ENCODE measurements at regions not wholly inside any gene's neighbourhood (a gene's known extent, or its start where the extent isn't known, plus 50 kb on each side); places are given as distances from the start of the nearest gene placed in this dataset.
"Not testable (repeated sequence)": the region's sequence is repeated elsewhere in the genome, so short reads cannot be mapped to it uniquely, and the experiment has no call there.

DNA sequence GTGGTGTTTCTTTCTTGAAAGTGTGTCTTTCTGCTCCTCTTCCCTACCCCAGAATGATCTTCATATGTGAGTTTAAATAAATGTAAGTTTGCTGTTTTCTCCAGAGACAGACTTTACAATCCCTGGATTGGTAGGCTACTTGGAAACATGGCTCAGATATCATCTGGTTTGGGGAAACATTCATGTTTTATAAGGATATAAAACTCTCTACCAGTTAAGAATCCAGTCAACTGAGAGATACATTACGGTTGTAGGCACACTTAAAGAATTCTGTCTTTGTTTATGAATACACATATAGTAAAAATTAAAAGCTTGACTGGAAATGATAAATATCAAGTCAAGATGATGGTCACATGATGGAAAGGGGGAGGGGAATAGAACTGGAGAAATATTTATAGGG, 739.3 kb downstream of the SLC4A3 start:
- H3K4me1 ChIP-seq (ENCODE audit: control insufficient read depth, insufficient read depth, low read length), result no peaks in the 10 kb centered on the region
- no peak overlapping the region for H3K4me3 ChIP-seq (ENCODE audit: low read depth, low read length)
- no peaks in the 10 kb centered on the region for H3K36me3 ChIP-seq (ENCODE audit: control insufficient read depth, insufficient read depth, low read length)
- H3K27me3 ChIP-seq (ENCODE audit: control insufficient read depth, insufficient read depth, low read length), result no peaks in the 10 kb centered on the region
- no peaks in the 10 kb centered on the region for H3K9me3 ChIP-seq (ENCODE audit: control insufficient read depth, insufficient read depth, low read length)
- no peak overlapping the region for H3K9ac ChIP-seq (ENCODE audit: low read depth, low read length)

DNA sequence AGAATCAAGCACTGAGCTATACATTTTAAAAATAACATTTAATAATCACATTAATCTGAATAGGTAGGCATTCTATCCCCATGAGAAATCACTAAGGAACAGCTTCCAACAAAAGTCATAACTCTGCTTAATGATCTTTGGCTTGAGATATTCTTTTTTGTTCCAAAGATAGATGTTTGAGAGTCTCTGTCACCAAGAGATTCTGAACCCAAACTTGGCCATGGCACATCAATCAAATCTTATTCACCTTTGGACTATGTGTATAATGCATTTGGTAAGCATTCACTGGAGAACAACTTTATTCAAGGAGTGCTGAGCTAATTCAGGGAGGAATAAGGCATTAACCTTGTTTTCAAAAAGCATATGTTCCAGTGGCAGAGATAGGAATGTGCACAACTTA, 743.3 kb downstream of the SLC4A3 start:
- Histone ChIP-seq H3K27me3 (ENCODE audit: control insufficient read depth, insufficient read depth, low read length) (no peaks in the 10 kb centered on the region), H3K4me3 (ENCODE audit: low read depth, low read length) (no peak overlapping the region), H3K9ac (ENCODE audit: low read depth, low read length) (no peak overlapping the region), H3K9me3 (ENCODE audit: control insufficient read depth, insufficient read depth, low read length) (no peaks in the 10 kb centered on the region), H3K36me3 (ENCODE audit: control insufficient read depth, insufficient read depth, low read length) (no peaks in the 10 kb centered on the region), H3K4me1 (ENCODE audit: control insufficient read depth, insufficient read depth, low read length) (peaks cover 3% of the 10 kb centered on the region)

DNA sequence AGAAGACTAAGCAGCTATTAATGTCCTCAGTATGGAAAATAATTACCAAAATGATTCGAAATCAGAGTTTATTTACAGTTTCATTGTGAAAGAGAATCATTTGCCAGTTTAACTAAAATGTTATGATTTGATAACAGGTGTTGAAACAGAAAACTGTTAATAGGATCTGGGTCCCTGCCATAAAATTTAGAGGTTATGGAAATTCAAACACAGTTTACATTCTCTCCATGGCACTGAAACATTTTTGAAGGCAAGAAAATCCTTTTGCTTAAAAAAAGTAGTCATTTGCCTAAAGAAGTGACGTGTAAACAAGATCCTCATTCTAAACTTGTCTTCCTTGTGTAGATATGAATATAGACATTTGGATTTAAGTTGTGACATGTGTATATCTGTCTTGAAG, 743.8 kb downstream of the SLC4A3 start:
- Histone ChIP-seq H3K27me3 (ENCODE audit: control insufficient read depth, insufficient read depth, low read length) (no peaks in the 10 kb centered on the region), H3K36me3 (ENCODE audit: control insufficient read depth, insufficient read depth, low read length) (no peaks in the 10 kb centered on the region), H3K4me3 (ENCODE audit: low read depth, low read length) (no peak overlapping the region), H3K4me1 (ENCODE audit: control insufficient read depth, insufficient read depth, low read length) (peaks cover 3% of the 10 kb centered on the region), H3K9ac (ENCODE audit: low read depth, low read length) (no peak overlapping the region), H3K9me3 (ENCODE audit: control insufficient read depth, insufficient read depth, low read length) (no peaks in the 10 kb centered on the region)

GRCh38 chr2:220373878-220374277, 746.4 kb downstream of the SLC4A3 start:
- Histone ChIP-seq H3K4me3 (ENCODE audit: low read depth, low read length) (no peak overlapping the region), H3K36me3 (ENCODE audit: control insufficient read depth, insufficient read depth, low read length) (no peaks in the 10 kb centered on the region), H3K4me1 (ENCODE audit: control insufficient read depth, insufficient read depth, low read length) (peaks cover 3% of the 10 kb centered on the region), H3K9ac (ENCODE audit: low read depth, low read length) (no peak overlapping the region), H3K9me3 (ENCODE audit: control insufficient read depth, insufficient read depth, low read length) (no peaks in the 10 kb centered on the region), H3K27me3 (ENCODE audit: control insufficient read depth, insufficient read depth, low read length) (no peaks in the 10 kb centered on the region)

DNA sequence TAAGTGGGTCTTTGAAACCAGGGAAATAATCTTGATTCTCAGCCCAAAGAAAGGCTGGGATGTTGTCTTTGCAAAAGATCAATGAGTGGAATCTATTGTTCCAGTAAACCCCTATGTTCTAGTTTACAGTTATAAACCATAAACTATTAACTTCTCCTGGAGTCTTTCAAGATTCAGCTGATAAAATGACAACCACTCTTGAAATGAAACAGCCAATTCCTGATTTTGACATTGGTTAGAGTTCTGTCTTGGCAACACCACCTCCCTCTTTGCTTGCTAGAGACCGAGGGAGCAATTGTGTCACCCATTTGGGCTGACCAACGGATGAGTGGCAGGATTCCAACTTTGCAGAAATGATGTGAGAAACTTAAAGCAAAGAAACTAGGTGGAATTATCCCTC, 746.9 kb downstream of the SLC4A3 start:
- peaks cover 3% of the 10 kb centered on the region for H3K4me1 ChIP-seq (ENCODE audit: control insufficient read depth, insufficient read depth, low read length)
- no peaks in the 10 kb centered on the region for H3K9me3 ChIP-seq (ENCODE audit: control insufficient read depth, insufficient read depth, low read length)
- no peak overlapping the region for H3K9ac ChIP-seq (ENCODE audit: low read depth, low read length)
- H3K4me3 ChIP-seq (ENCODE audit: low read depth, low read length), result no peak overlapping the region
- no peaks in the 10 kb centered on the region for H3K27me3 ChIP-seq (ENCODE audit: control insufficient read depth, insufficient read depth, low read length)
- no peaks in the 10 kb centered on the region for H3K36me3 ChIP-seq (ENCODE audit: control insufficient read depth, insufficient read depth, low read length)

DNA sequence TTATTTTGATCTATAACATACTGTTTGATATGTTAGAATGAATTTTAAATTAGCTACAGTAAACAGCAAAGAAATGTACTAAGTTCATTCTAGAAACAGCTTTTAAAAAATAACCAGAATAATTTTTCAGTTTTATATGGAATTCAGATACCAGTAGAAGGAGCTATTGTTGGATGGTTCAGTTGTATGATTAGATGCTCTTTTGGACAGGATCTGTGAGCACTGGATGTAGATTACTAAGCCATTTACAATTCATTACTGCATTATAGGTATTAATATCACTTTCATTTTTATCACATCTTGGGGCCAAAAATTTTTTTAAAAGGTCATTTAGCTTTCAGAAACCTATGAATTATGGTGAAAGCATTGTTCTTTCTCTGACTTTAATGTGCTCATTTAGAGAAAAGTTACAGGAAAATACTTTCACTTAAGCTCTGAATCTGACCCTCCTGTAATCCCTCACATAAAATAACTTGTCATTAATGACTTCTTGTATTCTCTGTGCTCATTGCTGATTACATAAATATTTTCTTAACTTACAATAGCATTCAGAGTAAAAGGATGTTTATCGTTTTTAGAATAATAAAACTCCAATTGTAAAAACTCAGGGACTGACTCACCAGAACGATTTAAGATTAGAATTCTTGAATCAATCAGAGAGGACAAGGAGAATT, 750.2 kb downstream of the SLC4A3 start:
- Histone ChIP-seq H3K27me3 (ENCODE audit: control insufficient read depth, insufficient read depth, low read length) (no peaks in the 10 kb centered on the region), H3K9me3 (ENCODE audit: control insufficient read depth, insufficient read depth, low read length) (no peaks in the 10 kb centered on the region), H3K4me3 (ENCODE audit: low read depth, low read length) (no peak overlapping the region), H3K9ac (ENCODE audit: low read depth, low read length) (no peak overlapping the region), H3K36me3 (ENCODE audit: control insufficient read depth, insufficient read depth, low read length) (no peaks in the 10 kb centered on the region), H3K4me1 (ENCODE audit: control insufficient read depth, insufficient read depth, low read length) (peaks cover 3% of the 10 kb centered on the region)

DNA sequence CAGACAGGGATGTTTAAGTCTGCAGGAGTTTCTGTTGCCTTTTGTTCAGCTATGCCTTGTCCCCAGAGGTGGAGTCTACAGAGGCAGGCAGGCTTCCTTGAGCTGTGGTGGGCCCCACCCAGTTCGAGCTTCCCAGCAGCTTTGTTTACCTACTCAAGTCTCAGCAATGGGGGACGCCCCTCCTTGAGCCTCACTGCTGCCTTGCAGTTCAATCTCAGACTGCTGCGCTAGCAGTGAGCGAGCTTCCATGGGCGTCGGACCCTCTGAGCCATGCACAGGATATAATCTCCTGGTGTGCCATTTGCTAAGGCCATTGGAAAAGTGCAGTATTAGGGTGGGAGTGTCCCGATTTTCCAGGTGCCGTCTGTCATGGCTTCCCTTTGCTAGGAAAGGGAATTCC, 760.3 kb downstream of the SLC4A3 start:
- not testable (repeated sequence) for H3K27me3 ChIP-seq (ENCODE audit: control insufficient read depth, insufficient read depth, low read length); H3K9ac ChIP-seq (ENCODE audit: low read depth, low read length); H3K4me3 ChIP-seq (ENCODE audit: low read depth, low read length); H3K4me1 ChIP-seq (ENCODE audit: control insufficient read depth, insufficient read depth, low read length); H3K36me3 ChIP-seq (ENCODE audit: control insufficient read depth, insufficient read depth, low read length); H3K9me3 ChIP-seq (ENCODE audit: control insufficient read depth, insufficient read depth, low read length)

GRCh38 chr2:220393711-220394110, 766.3 kb downstream of the SLC4A3 start:
- Histone ChIP-seq H3K27me3 (ENCODE audit: control insufficient read depth, insufficient read depth, low read length) (no peaks in the 10 kb centered on the region), H3K4me1 (ENCODE audit: control insufficient read depth, insufficient read depth, low read length) (no peaks in the 10 kb centered on the region), H3K4me3 (ENCODE audit: low read depth, low read length) (no peak overlapping the region), H3K9me3 (ENCODE audit: control insufficient read depth, insufficient read depth, low read length) (no peaks in the 10 kb centered on the region), H3K9ac (ENCODE audit: low read depth, low read length) (no peak overlapping the region), H3K36me3 (ENCODE audit: control insufficient read depth, insufficient read depth, low read length) (no peaks in the 10 kb centered on the region)

GRCh38 chr2:220394433-220394832, 767.0 kb downstream of the SLC4A3 start:
- Histone ChIP-seq H3K4me1 (ENCODE audit: control insufficient read depth, insufficient read depth, low read length) (no peaks in the 10 kb centered on the region), H3K9me3 (ENCODE audit: control insufficient read depth, insufficient read depth, low read length) (no peaks in the 10 kb centered on the region), H3K27me3 (ENCODE audit: control insufficient read depth, insufficient read depth, low read length) (no peaks in the 10 kb centered on the region)

GRCh38 chr2:220396287-220396686, 768.9 kb downstream of the SLC4A3 start:
- Histone ChIP-seq H3K9me3 (ENCODE audit: control insufficient read depth, insufficient read depth, low read length) (no peaks in the 10 kb centered on the region), H3K4me3 (ENCODE audit: low read depth, low read length) (no peak overlapping the region), H3K4me1 (ENCODE audit: control insufficient read depth, insufficient read depth, low read length) (no peaks in the 10 kb centered on the region), H3K9ac (ENCODE audit: low read depth, low read length) (no peak overlapping the region), H3K27me3 (ENCODE audit: control insufficient read depth, insufficient read depth, low read length) (no peaks in the 10 kb centered on the region), H3K36me3 (ENCODE audit: control insufficient read depth, insufficient read depth, low read length) (no peaks in the 10 kb centered on the region)

More at GRCh38 chr2:220394433-220394832, 767.0 kb downstream of the SLC4A3 start:
- no peak overlapping the region for H3K9ac ChIP-seq (ENCODE audit: low read depth, low read length)
- H3K4me3 ChIP-seq (ENCODE audit: low read depth, low read length), result no peak overlapping the region
- H3K36me3 ChIP-seq (ENCODE audit: control insufficient read depth, insufficient read depth, low read length), result no peaks in the 10 kb centered on the region

DNA sequence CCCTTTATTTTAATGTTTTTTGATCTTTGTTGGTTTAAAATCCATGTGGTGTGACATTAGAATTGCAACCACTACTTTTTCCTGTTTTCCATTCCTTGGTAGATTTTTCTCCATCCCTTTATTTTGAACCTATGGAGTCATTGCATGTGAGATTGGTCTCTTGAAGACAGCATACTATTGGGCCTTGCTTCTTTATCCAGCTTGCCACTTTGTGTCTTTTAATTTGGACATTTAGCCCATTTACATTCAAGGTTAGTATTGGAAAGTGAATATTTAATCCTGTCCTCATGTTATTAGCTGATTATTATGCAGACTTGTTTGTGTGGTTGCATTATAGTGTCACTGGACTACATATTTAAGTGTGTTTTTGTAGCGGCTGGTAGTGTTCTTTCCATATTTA, 782.9 kb downstream of the SLC4A3 start:
- Histone ChIP-seq H3K4me1 (ENCODE audit: control insufficient read depth, insufficient read depth, low read length) (no peaks in the 10 kb centered on the region), H3K4me3 (ENCODE audit: low read depth, low read length) (no peak overlapping the region), H3K9ac (ENCODE audit: low read depth, low read length) (no peak overlapping the region), H3K27me3 (ENCODE audit: control insufficient read depth, insufficient read depth, low read length) (no peaks in the 10 kb centered on the region), H3K36me3 (ENCODE audit: control insufficient read depth, insufficient read depth, low read length) (no peaks in the 10 kb centered on the region), H3K9me3 (ENCODE audit: control insufficient read depth, insufficient read depth, low read length) (no peaks in the 10 kb centered on the region)

DNA sequence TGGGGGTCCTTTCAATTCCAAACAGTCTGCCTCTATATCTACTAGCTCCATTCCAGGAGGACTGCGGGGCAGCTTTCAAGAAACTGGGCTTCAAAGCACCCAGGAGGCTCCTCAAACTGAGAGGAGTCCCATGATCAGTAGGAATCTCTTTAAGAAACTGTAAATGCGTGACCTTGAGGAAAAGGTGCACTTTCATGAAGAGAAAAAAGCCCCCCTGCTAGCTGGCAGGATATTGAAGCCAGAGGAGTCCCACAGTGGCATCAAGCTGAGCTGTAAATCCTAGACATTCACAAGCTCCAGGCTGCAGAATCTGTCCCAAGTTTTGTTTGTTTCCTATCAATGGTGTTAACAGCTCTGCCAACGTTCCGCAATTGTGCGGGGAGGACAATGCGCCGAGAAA, 790.1 kb downstream of the SLC4A3 start:
- Histone ChIP-seq H3K4me1 (ENCODE audit: control insufficient read depth, insufficient read depth, low read length) (peaks cover 5% of the 10 kb centered on the region), H3K9me3 (ENCODE audit: control insufficient read depth, insufficient read depth, low read length) (no peaks in the 10 kb centered on the region), H3K4me3 (ENCODE audit: low read depth, low read length) (no peak overlapping the region), H3K27me3 (ENCODE audit: control insufficient read depth, insufficient read depth, low read length) (no peaks in the 10 kb centered on the region), H3K36me3 (ENCODE audit: control insufficient read depth, insufficient read depth, low read length) (no peaks in the 10 kb centered on the region), H3K9ac (ENCODE audit: low read depth, low read length) (no peak overlapping the region)
